Activated T-helper 1 cell treated with anti-CD3 and anti-CD28 coated beads, Interleukin-12 subunit alpha, Interleukin-12 subunit beta, Interleukin-2, Interleukin-4 antibody, amounts not matched to agents 30 ng/mL and 10 ng/mL and 1 ng/mL, durations not matched to agents 14 hours and 24 hours and 36 hours (primary cell): ENCODE measurements at regions not wholly inside any gene's neighbourhood (a gene's known extent, or its start where the extent isn't known, plus 50 kb on each side); places are given as distances from the start of the nearest gene placed in this dataset.
"Not testable (repeated sequence)": the region's sequence is repeated elsewhere in the genome, so short reads cannot be mapped to it uniquely, and the experiment has no call there.

Experiments used
- DNase-seq: peaks from one replicate; pipeline ENCODE4 v3.0.0; 2021; ENCODE audit warnings: low spot score
- H3K27ac Mint-ChIP-seq: one replicate; pipeline ENCODE4 v1.8.0; 2021; ENCODE audit warnings: mild to moderate bottlenecking, mixed read lengths
- H3K27me3 Mint-ChIP-seq: one replicate; pipeline ENCODE4 v1.8.0; 2022; ENCODE audit warnings: mild to moderate bottlenecking, moderate library complexity, mixed read lengths; ENCODE audit not compliant: insufficient read depth
- H3K36me3 Mint-ChIP-seq: one replicate; pipeline ENCODE4 v1.8.0; 2021; ENCODE audit warnings: low read depth, mixed read lengths
- H3K4me1 Mint-ChIP-seq: one replicate; pipeline ENCODE4 v1.8.0; 2021; ENCODE audit warnings: low read depth, mixed read lengths
- H3K4me3 Mint-ChIP-seq: one replicate; pipeline ENCODE4 v1.8.0; 2021; ENCODE audit warnings: mild to moderate bottlenecking, moderate library complexity, mixed read lengths
- H3K9me3 Mint-ChIP-seq: one replicate; pipeline ENCODE4 v1.8.0; 2021; ENCODE audit warnings: mixed read lengths
- intact Hi-C: fragments of 100-400 bp; cut with micrococcal nuclease; formaldehyde crosslinking; loops from one replicate; pipeline ENCODE4 v1.15.1; 2024

DNA sequence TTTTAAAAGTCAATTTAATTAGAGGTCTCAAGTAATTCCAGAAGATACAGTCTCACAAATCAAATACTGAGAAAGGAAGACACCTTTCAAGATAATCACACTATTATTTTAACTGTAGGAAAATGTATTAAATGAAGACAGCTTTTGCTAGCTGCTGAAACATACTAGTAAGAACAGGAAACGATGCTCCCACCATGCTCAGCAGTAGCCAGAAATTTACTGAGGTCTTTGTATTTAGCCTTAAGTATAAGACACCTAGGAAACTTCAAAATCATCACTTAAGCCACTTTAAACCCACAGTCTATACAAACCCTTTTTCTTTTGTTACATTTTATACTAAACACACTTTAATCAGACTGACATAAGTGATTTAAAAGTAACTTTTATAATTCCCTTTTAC, 72.7 kb upstream of the NPIPB12 start:
- peaks cover 26% of the 10 kb centered on the region for H3K4me1 Mint-ChIP-seq
- not testable (repeated sequence) for H3K27ac Mint-ChIP-seq

GRCh38 chr16:29581764-29582163, 75.6 kb upstream of the NPIPB12 start:
- H3K4me3 Mint-ChIP-seq, H3K36me3 Mint-ChIP-seq, H3K9me3 Mint-ChIP-seq, intact Hi-C loops, H3K27me3 Mint-ChIP-seq, H3K27ac Mint-ChIP-seq, DNase-seq: not testable (repeated sequence)
- peaks cover 27% of the 10 kb centered on the region for H3K4me1 Mint-ChIP-seq

More for the DNA sequence above, 72.7 kb upstream of the NPIPB12 start:
- intact Hi-C loops, DNase-seq, H3K27me3 Mint-ChIP-seq, H3K9me3 Mint-ChIP-seq, H3K4me3 Mint-ChIP-seq: not testable (repeated sequence)
- H3K36me3 Mint-ChIP-seq: peaks cover 12% of the 10 kb centered on the region

GRCh38 chr16:29591919-29592318, 71.1 kb upstream of the SPN start:
- H3K9me3 Mint-ChIP-seq, DNase-seq, intact Hi-C loops, H3K27me3 Mint-ChIP-seq: not testable (repeated sequence)
- H3K36me3 Mint-ChIP-seq: peaks cover 16% of the 10 kb centered on the region
- H3K4me1 Mint-ChIP-seq: peaks cover 49% of the 10 kb centered on the region
- H3K4me3 Mint-ChIP-seq: peak overlapping the region; percentile 70
- H3K27ac Mint-ChIP-seq: peak overlapping the region; percentile 86

DNA sequence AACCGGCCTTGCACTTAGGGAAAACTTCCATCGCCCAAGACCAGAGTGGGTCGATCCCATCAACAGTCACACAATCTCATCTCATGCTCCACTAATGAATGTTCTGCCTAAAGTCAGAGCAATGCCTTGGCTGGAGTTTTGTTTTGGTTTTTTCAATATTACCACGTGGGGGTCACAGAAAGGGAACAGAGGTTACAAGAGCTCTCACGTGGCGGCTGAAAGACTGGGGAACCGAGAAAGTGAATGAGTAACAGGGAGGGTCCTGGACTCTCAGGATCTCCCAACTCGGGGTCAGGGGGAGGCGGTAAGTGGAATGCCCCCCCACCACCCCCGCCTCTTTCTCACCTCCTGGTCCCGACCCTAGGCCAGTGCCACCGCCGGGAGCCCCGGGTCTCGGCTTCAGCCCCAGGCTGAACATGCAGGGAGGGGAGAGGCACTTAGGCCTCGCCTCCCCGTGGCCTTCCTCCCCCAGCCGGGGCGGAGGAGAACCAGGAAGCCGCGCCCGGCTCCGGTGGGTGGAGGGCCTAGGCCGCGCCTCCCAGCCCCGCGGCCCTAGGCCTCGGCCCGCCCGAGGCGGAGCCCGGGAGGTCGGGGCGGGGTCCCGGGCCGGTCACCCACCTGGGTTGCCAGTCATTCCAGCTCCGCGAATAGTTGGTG, 68.7 kb upstream of the SPN start:
- H3K27me3 Mint-ChIP-seq, H3K9me3 Mint-ChIP-seq, H3K36me3 Mint-ChIP-seq: not testable (repeated sequence)
- intact Hi-C loops: loop anchor here (2.0 kb wide), 1 partner anchor 70 kb away; no protein-coding TSS in a partner anchor
- Mint-ChIP-seq H3K4me3 (peak overlapping the region; percentile 98), H3K27ac (peak overlapping the region; percentile 95), H3K4me1 (peaks cover 39% of the 10 kb centered on the region)
- DNase-seq: peak; percentile 73

DNA sequence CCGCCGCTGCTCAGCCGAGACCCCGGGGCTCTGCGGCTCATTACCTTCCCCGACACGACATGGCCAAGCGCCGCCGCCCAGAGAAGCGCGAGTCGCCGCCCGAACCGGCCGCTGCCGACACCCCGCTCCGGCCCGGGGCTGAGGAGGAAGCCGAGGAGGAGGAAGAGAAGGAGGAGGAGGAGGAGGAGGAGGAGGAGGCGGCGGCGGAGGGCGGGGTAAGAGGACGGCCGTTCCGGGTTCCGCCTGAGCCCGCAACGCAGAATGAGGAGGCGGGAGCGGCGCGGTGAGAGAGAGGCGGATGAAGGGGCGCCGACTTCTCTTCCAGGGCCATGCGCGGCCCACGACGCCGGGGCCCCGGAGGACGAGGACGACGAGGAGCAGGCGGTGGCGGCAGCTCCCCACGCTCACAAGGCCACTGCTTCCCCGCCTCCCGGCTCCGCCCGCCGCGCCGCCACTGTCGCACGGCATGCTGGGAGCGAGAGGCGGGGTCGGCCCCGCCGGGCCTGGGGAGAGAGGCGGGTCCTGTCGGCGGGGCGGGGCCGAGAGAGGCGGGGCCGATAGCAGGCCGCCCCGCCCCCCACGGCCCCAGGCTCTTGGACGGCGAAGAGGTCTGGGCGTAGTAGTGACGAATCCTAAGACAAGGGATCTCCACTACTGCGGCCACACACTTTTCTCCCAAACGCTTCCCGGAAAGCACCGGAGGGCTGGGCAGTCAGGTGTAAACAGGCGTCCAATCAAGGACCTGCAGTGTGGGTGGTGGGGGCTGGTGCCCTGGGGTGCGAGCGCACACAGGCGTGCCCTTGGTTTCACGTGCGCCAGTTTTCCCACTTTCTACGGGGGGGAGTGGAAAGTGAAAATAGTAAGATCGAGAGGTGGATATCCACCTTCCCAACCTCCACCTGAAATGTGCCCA, 67.9 kb upstream of the SPN start:
- peak; percentile 88 for DNase-seq
- H3K4me3 Mint-ChIP-seq: peak overlapping the region; percentile 87
- not testable (repeated sequence) for H3K36me3 Mint-ChIP-seq, H3K27me3 Mint-ChIP-seq, H3K9me3 Mint-ChIP-seq
- H3K4me1 Mint-ChIP-seq: peaks cover 44% of the 10 kb centered on the region
- H3K27ac Mint-ChIP-seq: peak overlapping the region; percentile 89
- intact Hi-C loops: loop anchor here (2.0 to 5.0 kb wide), 2 partner anchors 70 to 212 kb away; partner anchors contain the start of gene MAZ

GRCh38 chr16:29597030-29597429, 66.0 kb upstream of the SPN start:
- H3K36me3 Mint-ChIP-seq, H3K27me3 Mint-ChIP-seq, DNase-seq, H3K27ac Mint-ChIP-seq, H3K4me3 Mint-ChIP-seq, H3K9me3 Mint-ChIP-seq: not testable (repeated sequence)
- intact Hi-C loops: loop anchor here (5.0 kb wide), 1 partner anchor 210 kb away; the partner anchor contains the start of gene MAZ
- peaks cover 51% of the 10 kb centered on the region for H3K4me1 Mint-ChIP-seq

DNA sequence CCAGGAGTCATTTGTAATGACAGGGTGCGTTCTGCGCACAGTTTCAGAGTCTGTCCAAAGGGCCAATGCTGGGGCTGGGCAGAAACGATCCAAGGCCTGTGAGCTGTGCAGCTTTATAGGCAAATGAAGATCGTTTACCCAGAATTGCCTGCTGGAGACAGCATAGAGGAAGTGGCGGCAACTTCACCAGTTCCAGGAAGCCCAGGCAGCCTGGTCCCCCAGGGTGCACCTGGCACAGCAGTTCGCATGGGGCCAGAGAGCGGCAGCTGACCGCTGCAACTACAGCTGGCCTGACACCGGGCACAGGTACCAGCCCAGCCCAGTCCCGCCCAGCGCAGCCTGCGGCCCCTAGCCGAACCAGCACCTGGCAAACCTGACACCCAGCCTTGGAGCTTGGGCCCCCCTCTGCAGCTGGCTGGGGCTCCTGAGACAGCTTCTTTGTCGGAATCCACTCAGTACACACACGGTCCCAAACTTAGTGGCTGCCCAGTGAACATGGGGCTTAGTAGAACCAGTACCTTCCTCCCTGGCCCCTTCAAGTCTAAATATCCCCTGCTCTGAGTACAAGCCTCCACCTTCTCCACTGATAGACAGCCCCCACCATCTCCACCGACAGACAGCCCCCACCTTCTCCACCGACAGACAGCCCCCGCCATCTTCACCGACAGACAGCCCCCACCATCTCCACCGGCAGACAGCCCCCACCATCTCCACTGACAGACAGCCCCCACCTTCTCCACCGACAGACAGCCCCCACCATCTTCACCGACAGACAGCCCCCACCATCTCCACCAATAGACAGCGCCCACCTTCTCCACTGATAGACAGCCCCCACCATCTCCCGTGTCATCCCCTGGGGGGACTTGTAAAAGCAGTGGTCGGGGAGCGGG, 62.7 kb upstream of the SPN start:
- H3K36me3 Mint-ChIP-seq, H3K9me3 Mint-ChIP-seq, H3K27me3 Mint-ChIP-seq, intact Hi-C loops: not testable (repeated sequence)
- Mint-ChIP-seq H3K4me1 (peaks cover 46% of the 10 kb centered on the region), H3K27ac (peak overlapping the region; percentile 88), H3K4me3 (peak overlapping the region; percentile 81)
- peak; percentile 60 for DNase-seq

DNA sequence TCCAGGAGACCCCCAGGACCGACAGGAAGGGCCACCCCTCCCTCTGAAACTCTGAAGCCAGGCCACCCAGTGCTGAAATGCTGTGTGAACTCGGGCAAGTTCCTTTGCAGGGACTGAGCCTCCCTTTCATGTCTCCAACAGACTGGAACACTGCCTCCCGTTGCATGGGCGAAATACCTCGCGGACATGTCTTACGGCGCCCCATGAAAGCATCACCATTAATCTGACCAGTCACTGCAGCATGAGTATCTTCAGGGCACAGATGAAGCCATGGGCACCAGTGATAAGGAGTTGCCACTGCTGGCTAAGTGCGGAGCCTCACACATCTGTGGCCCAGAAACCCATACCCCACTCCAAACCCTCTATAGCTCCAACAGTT, 60.8 kb upstream of the SPN start:
- intact Hi-C loops: not testable (repeated sequence)

GRCh38 chr16:29602683-29603088, 60.4 kb upstream of the SPN start:
- Mint-ChIP-seq H3K27ac (peak overlapping the region; percentile 47), H3K4me1 (peaks cover 42% of the 10 kb centered on the region)
- intact Hi-C loops, H3K4me3 Mint-ChIP-seq, DNase-seq, H3K27me3 Mint-ChIP-seq, H3K36me3 Mint-ChIP-seq, H3K9me3 Mint-ChIP-seq: not testable (repeated sequence)

More for the DNA sequence above, 60.8 kb upstream of the SPN start:
- H3K9me3 Mint-ChIP-seq, H3K36me3 Mint-ChIP-seq, DNase-seq, H3K27me3 Mint-ChIP-seq: not testable (repeated sequence)
- Mint-ChIP-seq H3K4me1 (peaks cover 38% of the 10 kb centered on the region), H3K4me3 (peak overlapping the region; percentile 9), H3K27ac (peak overlapping the region; percentile 28)

DNA sequence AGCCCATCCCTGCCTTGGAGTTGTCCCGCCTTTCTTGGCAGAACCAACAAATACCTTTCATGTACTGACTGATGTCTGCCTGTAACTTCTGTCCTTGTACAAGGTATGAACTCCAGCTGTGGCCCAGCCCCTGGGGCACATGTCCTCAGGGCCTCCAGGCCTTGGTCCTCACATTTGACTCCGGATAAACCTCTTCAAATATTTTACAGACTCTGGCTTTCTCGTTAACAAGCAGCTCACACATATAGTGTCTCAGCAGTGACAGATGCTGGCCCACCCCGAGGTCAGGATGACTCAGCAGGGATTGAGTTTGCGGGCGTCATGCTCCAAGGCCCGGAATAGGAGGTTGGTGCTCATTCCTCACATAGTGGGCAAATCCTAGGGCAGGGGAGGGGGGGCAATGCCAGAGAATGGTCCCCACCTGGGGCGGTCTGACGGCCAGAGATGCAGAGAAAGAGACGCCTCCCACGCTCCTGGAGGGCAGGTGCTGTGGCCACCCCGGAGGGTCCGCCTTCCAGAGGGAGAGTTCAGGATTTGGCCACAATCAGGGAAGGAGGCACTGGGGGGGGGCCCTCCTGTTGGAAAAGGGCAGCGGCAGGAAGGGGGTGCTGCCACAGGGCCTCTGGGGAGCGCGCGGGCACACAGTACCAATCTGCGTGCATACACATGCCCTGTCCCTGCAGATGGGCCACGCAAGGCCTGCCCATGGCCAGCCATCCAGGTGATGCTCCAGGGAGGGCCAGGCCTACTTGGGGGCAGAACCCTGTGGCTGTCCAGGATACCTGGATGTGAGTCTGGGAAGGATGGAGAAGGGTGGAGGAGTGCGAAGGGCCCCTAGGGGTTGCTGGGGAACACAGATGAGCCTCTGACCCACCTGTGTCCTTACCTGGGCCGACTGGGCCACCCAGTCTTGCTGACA, 58.2 kb upstream of the SPN start:
- DNase-seq, intact Hi-C loops, H3K36me3 Mint-ChIP-seq, H3K9me3 Mint-ChIP-seq, H3K27me3 Mint-ChIP-seq, H3K4me3 Mint-ChIP-seq: not testable (repeated sequence)
- peaks cover 45% of the 10 kb centered on the region for H3K4me1 Mint-ChIP-seq
- peak overlapping the region; percentile 23 for H3K27ac Mint-ChIP-seq

DNA sequence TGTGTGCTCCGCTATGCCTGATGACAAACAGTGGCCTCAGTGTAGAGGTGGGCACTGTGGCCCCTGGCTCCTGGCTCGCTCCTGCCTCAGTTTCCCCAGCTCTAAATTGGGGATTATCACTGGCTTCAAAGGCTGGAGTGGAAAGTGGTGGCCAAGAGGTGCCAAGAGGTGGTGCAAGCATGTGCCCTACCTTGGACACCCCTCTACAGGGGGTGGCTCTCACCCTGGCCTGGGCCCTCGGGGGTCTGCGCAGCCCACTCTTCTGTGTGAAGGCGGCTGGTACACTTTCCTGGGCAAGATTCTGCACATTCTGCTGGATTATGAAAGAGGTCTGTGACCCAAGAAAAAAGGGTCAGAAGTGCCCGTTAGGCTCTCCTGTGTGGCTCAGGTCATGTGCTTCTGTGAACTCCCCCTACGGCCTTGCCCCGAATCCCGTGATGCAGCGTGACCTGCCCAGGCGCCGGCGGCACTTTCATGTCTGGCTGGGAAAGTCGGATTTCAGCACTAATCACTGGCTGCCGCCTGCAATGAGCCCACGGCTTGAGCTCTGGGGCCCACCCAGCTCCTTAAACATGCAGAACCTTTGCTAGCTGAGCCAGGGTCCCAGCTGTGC, 57.3 kb upstream of the SPN start:
- H3K4me3 Mint-ChIP-seq: not testable (repeated sequence)

More for the DNA sequence above, 57.3 kb upstream of the SPN start:
- H3K36me3 Mint-ChIP-seq, DNase-seq, intact Hi-C loops, H3K27me3 Mint-ChIP-seq, H3K9me3 Mint-ChIP-seq, H3K27ac Mint-ChIP-seq: not testable (repeated sequence)
- peaks cover 38% of the 10 kb centered on the region for H3K4me1 Mint-ChIP-seq
